Endothelial cell of umbilical vein (primary cell): ENCODE measurements at regions not wholly inside any gene's neighbourhood (a gene's known extent, or its start where the extent isn't known, plus 50 kb on each side); places are given as distances from the start of the nearest gene placed in this dataset.

Source experiments
- CTCF ChIP-seq, 2 donors: IDR thresholded peaks; 1 replicate in 1 of 2; 2 replicates in 1 of 2; pipeline ENCODE4 v1.5.1; 2011; ENCODE audit warnings: low read length in 2 of 2, mild to moderate bottlenecking in 2 of 2, moderate library complexity in 2 of 2, control low read depth in 1 of 2, inconsistent platforms in 1 of 2, low read depth in 1 of 2; ENCODE audit not compliant: insufficient read depth in 1 of 2; ENCODE audit errors: extremely low read depth in 1 of 2
- EZH2 ChIP-seq: IDR thresholded peaks from 2 replicates; pipeline ENCODE4 v1.6.1; 2012; ENCODE audit warnings: borderline replicate concordance, low read depth, mild to moderate bottlenecking, moderate library complexity, low read length, inconsistent platforms; ENCODE audit not compliant: severe bottlenecking
- FOS ChIP-seq: IDR thresholded peaks from 2 replicates; pipeline ENCODE4 v1.6.1; 2011; ENCODE audit warnings: mild to moderate bottlenecking, low read length, moderate library complexity, borderline replicate concordance; ENCODE audit not compliant: insufficient read depth
- GATA2 ChIP-seq: IDR thresholded peaks from 2 replicates; pipeline ENCODE4 v1.7.0; 2011; ENCODE audit warnings: low read depth, mild to moderate bottlenecking, moderate library complexity, mixed read lengths, low read length; ENCODE audit not compliant: insufficient read length, insufficient read depth
- JUN ChIP-seq: IDR thresholded peaks from 2 replicates; pipeline ENCODE4 v1.6.1; 2011; ENCODE audit warnings: borderline replicate concordance, low read depth; ENCODE audit not compliant: insufficient read length, insufficient read depth
- MAX ChIP-seq: IDR thresholded peaks from 2 replicates; pipeline ENCODE4 v1.6.1; 2011; ENCODE audit not compliant: insufficient read depth, insufficient read length
- MYC ChIP-seq: IDR thresholded peaks from one replicate; pipeline ENCODE4 v1.6.1; 2011; ENCODE audit warnings: mild to moderate bottlenecking, low read depth, low read length
- POLR2A ChIP-seq: IDR thresholded peaks from 2 replicates; pipeline ENCODE4 v1.6.1; 2012; ENCODE audit warnings: low read depth, mild to moderate bottlenecking, control low read depth, low read length
- POLR2AphosphoS5 ChIP-seq: IDR thresholded peaks from 2 replicates; pipeline ENCODE4 v1.6.1; 2012; ENCODE audit warnings: low read depth, mild to moderate bottlenecking, control low read depth, low read length, moderate library complexity; ENCODE audit not compliant: insufficient read depth

- TF ChIP-seq POLR2A, result no peak
- TF ChIP-seq CTCF (IDR thresholded peaks at IDR 0.05; ENCODE audit: extremely low read depth in 1 of 2, insufficient read depth in 1 of 2, low read depth in 1 of 2, low read length in 2 of 2), result no peak
- TF ChIP-seq POLR2AphosphoS5, result no peak
- TF ChIP-seq JUN, result no peak
- TF ChIP-seq MAX, result no peak
- TF ChIP-seq MYC, result no peak
- TF ChIP-seq FOS, result no peak
- TF ChIP-seq EZH2, result no peak
- no peak for TF ChIP-seq GATA2
These were observed 1112.3 kb upstream of the CITED2 start for GRCh38 chr6:140486450-140487361.
